Stimulated activated CD4-positive, alpha-beta T cell treated with anti-CD3 and anti-CD28 coated beads, TNF-alpha, amount 100 ng/mL, for 4 hours (primary cell): ENCODE measurements at regions not wholly inside any gene's neighbourhood (a gene's known extent, or its start where the extent isn't known, plus 50 kb on each side); places are given as distances from the start of the nearest gene placed in this dataset.
A peak's percentile ranks its signal among the peaks of the same experiment; 100 is the strongest.
"Not testable (repeated sequence)": the region's sequence is repeated elsewhere in the genome, so short reads cannot be mapped to it uniquely, and the experiment has no call there.

ENCODE experiments used
- DNase-seq, 3 experiments: peaks; one replicate each; pipeline ENCODE4 v3.0.0-alpha.2; 2020; ENCODE audit warnings: low read depth in 3 of 3

DNA sequence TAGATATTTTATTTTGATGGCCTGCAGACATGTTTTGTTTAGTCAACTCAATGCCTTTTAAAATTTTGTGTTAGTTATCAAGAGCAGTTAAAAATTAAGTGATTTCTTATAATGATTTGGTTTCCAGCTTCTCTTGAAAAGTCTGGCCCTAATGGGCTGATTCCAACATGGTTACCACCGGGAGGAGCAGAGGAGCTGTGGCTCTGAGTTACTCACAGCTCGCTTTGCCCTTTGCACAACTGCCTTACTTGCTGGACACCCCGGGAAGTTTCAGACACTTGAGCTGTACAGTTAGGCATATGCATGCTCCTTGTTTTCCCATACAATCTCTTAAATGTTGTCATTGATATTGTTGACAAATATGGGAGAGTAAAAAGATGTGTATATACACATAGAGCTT, 173.1 kb upstream of the MMS22L start:
- DNase-seq: no peak

DNA sequence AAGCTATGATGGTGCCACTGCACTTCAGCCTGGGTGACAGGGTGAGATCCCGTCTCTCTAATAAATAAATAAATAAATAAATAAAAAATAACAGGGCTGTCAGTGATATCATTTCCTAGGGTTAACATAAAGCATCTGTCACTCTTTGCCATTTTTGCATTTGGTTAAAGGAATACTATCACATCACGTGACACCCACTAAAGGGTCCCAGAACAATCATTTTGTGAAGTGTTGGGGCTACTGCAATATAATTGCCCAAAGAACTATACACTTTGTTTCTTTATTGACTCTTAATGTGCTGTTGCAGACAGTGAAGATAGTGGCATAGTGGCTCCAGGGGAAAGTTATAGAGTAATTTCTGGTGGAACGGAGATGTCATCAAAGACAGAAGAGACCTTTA, 176.5 kb upstream of the MMS22L start:
- DNase-seq: no peak

DNA sequence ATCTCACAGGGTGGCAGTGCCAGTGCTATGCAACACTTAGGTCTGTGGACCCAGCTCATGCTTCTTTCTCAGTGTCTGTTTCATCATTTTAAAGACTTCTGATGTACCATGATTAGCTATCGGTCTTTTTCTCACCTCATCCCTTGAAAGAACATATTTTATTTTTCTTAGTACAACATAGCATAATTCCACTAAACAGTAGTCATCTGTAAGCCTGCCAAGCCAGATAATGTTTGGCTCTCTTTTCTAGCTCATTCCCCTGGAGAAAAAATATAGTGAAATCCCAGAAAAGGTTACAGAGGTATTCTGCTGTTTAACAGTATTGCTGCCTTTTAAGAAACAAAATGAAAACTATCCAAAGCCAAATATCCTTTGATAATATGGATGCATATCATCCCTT, 177.0 kb upstream of the MMS22L start:
- no peak for DNase-seq

DNA sequence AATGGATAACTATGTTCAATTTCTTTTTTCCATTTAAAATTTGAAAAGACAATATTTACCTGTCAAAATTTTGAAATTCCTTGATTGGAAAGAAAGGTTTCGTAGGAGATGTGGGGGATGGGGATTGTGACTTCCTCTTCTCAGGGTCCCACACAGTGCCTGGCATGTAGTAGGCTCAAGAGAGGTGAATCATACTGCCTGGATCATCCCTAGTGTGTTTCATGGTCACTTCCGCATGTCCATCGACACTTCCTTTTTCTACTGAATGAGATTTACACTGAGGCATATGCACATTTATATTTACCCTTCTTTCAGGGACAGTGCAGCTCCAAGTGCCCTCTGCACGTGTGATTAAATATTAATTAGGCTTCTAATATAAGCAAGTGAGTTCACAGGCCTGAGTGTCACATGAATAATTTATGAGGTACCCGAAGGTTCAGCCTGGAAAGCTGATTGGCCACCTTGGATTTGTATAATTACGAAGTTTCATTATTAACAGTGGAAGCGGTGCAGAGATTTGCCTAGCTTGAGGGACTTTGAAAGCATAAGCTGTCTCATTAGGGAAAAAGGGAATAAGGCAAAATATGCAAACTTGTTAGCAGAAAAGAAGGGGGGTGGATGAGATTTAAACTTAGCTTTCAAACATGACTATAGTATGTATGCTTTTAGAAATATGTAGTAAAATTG, 177.5 kb upstream of the MMS22L start:
- no peak for DNase-seq

DNA sequence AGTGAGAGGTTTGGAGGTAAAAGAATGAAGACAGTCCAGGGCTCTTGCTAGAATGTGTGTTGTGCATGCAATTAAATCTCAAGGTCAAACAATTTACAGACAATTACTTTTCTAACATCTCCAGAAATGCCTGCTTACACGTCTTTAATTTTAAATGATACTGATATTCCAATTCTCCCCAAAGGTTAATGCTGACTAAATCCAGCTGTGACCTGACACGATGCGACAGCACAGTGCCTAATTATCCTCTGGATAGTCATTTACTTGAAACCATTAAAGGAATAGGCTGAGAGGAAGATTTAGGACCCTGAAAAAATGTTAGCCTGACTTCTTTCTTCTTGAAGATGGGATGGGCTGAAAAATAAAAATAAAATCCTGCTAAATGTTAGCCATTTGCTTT, 178.2 kb upstream of the MMS22L start:
- no peak for DNase-seq

GRCh38 chr6:97462031-97462430, 179.0 kb upstream of the MMS22L start:
- no peak for DNase-seq

DNA sequence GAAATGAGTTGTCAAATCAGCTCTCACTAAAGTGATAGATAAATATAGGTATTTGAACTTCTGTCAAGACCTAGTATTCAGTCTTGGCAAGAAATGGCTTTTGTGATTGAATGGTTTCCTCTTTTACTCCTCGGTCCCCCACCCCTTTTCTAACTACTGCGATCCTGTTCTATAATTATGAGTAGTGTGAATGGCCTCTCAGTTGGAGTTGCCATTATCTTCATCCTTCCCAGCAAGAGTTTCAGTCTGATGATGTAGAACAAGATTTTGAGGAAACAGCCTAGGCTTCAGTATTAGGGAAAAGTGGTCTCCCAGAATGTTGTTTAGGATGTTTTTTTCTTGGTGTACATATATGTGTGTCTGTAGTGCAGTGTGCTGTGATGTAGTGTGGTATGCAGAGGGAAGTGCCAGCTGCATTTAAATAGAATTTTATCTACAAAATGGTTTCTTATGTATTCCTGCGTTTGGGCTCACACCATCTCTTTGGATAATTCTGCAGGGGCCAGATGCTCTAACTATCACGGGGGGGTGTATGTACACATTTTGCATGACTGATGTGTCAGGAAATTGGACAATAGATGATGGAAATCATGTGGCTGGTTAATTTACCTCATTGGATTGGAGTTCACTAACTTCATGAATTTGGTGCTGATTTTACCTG, 180.1 kb upstream of the MMS22L start:
- DNase-seq: no peak

DNA sequence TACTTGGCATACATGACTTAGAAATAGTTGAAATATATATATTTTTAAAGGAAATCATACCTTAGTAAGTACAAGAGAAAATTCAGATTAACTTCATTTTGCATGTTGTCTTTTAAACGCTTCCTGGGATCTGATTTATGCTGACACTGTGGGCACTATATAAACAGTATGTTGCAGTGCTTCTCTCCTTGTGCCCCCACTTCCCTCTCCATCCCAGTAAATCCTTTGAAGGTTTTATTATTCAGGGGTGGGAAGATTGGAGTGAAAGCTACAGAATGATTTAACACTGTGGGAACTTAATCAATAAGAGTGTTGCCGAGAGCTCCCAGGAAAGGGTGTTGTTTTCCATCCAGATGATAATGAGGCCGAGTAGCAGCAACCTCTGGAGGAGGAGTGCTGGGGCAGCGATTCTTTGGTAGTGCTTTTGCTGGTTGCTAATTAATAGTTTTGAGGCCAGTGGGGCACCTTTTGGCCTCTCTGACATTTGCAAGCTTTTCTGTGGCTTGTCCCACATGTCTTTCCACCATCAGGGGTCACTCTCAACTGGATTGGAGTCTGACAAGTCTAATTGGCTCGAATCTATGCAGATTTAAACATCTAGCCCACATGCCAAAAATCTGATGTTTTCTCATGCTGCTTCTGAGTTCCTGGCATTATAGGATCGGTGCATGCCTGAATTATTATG, 183.0 kb upstream of the MMS22L start:
- no peak for DNase-seq

DNA sequence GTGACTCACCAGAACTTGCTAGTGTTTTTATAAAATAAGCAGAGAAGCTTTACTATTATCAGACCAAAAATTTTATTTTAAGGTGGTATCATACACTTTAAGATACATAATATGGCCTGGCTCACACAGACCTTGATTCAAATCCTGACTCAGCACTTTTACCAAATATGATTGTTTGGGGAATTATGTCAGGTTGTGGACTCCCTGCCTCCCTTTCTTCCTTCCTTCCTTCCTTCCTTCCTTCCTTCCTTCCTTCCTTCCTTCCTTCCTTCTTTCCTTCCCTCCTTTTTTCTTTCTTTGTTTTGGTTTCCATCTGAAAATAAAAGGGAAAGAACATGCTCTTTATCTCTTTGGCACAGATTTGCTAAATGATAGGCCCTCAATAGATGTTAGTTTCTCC, 186.0 kb upstream of the MMS22L start:
- no peak for DNase-seq

- DNase-seq: no peak
Measured at GRCh38 chr6:97469451-97469850, 186.4 kb upstream of the MMS22L start.

DNA sequence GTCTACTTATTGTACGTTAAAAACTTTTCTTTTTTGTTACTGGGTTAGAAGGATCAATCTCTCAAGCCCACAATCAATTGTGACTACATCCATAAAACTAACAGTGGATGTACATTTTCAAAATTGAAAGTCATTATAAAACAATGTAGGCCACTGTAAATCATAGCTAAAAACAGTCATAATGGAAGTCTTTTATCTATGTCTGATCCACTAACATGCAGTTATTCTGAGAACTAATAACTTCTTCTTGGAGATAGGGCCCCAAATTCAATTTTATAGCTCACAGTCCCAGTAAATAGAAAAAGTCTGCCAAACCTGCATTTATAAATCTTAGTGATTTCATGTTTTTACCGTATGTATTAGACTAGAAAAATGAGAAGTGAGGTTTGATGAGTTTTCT, 187.3 kb upstream of the MMS22L start:
- DNase-seq: no peak

DNA sequence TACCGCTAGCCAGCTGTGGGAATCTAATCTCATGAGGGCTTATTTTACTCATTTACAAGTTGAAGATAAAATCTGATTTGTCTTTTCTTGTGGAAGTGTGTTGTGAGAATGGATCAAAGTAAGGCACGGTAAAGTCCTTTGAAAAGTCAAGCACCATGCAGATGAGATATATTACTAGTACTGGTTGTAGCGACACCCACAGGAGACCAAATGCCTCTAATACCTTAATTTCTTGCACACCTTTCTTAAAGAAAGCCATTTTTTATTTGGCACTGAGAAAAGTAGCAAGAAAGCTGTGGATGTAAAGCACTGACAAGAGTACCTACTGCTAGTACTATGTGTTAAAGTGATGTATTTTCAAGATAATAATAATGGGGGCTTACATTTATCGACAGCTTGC, 191.0 kb upstream of the MMS22L start:
- no peak for DNase-seq

- peak; percentile 9 to 25 (median 18) for DNase-seq
Measured at GRCh38 chr6:97497713-97498331, 214.8 kb upstream of the MMS22L start.

GRCh38 chr6:97501853-97502252, 218.8 kb upstream of the MMS22L start:
- DNase-seq: no peak

- no peak for DNase-seq
Measured at GRCh38 chr6:97508646-97509045, 225.6 kb upstream of the MMS22L start.

DNA sequence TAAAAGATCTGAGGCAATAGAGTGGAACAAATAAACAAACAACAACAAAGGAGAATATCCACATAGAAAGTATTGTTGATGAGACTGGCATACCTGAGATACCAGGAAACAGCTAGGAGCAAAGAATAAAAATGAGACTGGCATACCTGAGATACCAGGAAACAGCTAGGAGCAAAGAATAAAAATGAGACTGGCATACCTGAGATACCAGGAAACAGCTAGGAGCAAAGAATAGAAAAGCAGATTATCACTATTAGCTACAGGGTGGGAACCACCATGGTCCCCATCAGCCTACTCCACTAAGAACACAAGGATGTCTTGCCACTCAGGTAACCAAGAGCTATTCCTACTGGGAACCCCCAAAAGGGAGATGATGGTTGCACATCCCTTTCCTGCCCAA, 230.2 kb upstream of the MMS22L start:
- DNase-seq: not testable (repeated sequence)

DNA sequence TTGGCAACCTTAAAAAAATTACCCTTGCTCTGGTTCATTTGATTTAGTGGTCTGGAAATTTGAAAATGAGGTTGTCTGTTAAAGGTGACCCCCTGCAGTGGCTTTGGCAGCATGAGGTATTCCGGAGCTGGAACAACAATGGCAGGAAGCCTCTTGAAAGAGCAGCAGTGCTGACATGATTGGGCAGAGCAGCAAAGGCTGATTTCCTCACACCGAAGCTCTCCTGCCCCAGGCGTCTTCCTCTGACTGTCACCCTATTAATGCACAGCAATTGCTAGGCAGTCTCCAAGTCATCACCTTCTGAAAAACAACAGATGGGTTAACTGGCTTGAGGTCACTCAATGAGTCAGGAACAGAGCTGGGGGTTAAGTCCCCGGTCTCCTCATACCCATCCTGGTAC, 241.8 kb upstream of the MMS22L start:
- no peak for DNase-seq

DNA sequence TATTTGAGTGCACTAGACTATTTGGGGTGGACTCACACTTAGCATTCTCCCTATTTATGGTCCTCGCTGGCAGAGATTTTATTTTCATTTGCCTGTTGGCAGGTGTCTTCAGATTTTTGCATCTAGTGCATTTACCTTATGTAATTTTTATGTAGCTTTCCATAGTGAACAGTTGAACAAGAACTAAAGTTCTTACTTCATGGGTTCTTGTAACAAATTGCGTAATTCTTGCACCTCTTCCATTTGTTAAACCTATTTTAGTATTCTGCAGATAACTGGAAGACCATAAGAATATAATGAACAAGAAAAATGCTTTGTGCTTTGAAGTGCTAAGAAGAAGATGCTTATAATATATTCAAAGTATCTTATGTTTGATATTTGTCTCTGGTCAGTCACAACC, 252.8 kb upstream of the MMS22L start:
- DNase-seq: no peak

GRCh38 chr6:97548354-97548753, 265.3 kb upstream of the MMS22L start:
- no peak for DNase-seq

GRCh38 chr6:97557355-97557754, 274.3 kb upstream of the MMS22L start:
- no peak for DNase-seq

GRCh38 chr6:97563529-97563928, 280.5 kb upstream of the MMS22L start:
- DNase-seq: no peak

DNA sequence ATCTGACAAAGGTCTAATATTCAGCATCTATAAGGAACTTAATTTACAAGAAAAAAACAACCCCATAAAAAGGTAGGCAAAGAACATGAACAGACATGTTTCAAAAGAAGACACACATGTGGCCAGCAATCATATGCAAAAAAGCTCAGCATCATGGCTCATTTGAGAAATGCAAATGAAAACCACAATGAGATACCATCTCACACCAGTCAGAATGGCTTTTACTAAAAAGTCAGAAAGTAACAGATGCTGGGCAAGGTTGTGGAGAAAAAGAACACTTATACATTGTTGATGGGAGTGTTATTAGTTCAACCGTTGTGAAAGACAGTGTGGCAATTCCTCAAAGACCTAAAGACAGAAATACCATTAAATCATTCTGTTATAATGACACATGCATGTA, 289.9 kb upstream of the MMS22L start:
- DNase-seq: no peak

DNA sequence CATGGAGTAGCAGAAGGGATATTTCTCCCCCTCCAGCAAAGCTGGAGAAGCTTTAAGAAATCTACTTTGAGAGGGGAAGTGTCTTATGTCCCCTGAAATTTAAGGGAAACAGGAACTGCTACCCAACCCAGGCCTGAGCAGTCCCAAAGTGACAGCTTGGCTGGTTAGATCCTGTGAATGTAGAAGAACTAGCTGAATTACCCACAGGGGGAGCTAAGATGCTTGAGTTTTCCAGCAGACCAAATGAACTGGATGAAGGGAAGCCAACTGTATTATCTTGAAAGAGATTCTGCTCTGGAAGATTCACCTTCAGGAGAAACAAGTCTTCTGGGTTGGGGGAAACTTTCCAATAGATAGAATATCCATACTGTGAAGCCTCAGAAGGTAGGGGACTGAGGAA, 303.3 kb upstream of the MMS22L start:
- DNase-seq: no peak
